Esophagus squamous epithelium (tissue), 5 donors: ENCODE measurements at regions not wholly inside any gene's neighbourhood (a gene's known extent, or its start where the extent isn't known, plus 50 kb on each side); places are given as distances from the start of the nearest gene placed in this dataset.

ENCODE experiments used
- DNase-seq: peaks from one replicate; lab custom pipeline; 2025; lab: John Stamatoyannopoulos, UW
- H3K27ac ChIP-seq, 4 donors: fragments of 200-600 bp; sonication (generic); one replicate each; pipeline ENCODE4 v1.5.1; 2016 to 2019; ENCODE audit warnings: mild to moderate bottlenecking in 1 of 4
- H3K27me3 ChIP-seq, 4 donors: fragments of 200-600 bp; sonication (generic); 1 replicate in 3 of 4; 2 replicates in 1 of 4; pipeline versions ENCODE4 v1.5.1 to v1.6.0; 2017 to 2021; ENCODE audit warnings: antibody characterized with exemption in 1 of 4
- H3K36me3 ChIP-seq, 3 donors: fragments of 200-600 bp; sonication (generic); one replicate each; pipeline ENCODE4 v1.5.1; 2016 to 2019
- H3K4me1 ChIP-seq, 3 donors: fragments of 200-600 bp; sonication (generic); one replicate each; pipeline ENCODE4 v1.5.1; 2017 to 2019
- H3K4me3 ChIP-seq, 4 donors: fragments of 200-600 bp; sonication (generic); 1 replicate in 3 of 4; 2 replicates in 1 of 4; pipeline ENCODE4 v1.5.1; 2016 to 2019; ENCODE audit warnings: mild to moderate bottlenecking in 2 of 4, moderate library complexity in 1 of 4
- H3K9me3 ChIP-seq, 3 donors: fragments of 200-600 bp; sonication (generic); one replicate each; pipeline ENCODE4 v1.5.1; 2016 to 2019
- POLR2A ChIP-seq, 4 donors: fragments of 450-650 bp; IDR thresholded peaks; one replicate each; pipeline ENCODE4 v1.6.1; 2017; ENCODE audit warnings: antibody characterized with exemption in 4 of 4, mild to moderate bottlenecking in 4 of 4, moderate library complexity in 3 of 4
- WGBS, 2 donors: methylation state at CpG; one replicate each; pipeline ENCODE4 v1.1.5; 2018; 5-methylcytosine and 5-hydroxymethylcytosine counted together
- intact Hi-C: fragments of 100-400 bp; cut with DNase I; formaldehyde crosslinking; loops from one replicate; pipeline ENCODE4 v1.15.0; 2022
- TF ChIP-seq, protein P1 (sequence below), 6 experiments: fragments of 450-650 bp in 4 of 6; fragments of 200-600 bp in 2 of 6; sonication (generic) in 2 of 6; IDR thresholded peaks; one replicate each; pipeline ENCODE4 v1.5.1; 2016 to 2019; ENCODE audit warnings: antibody characterized with exemption in 6 of 6, mild to moderate bottlenecking in 4 of 6, moderate library complexity in 4 of 6
- donor health status: DM: yes; HTN: yes; CAD: no.

DNA sequence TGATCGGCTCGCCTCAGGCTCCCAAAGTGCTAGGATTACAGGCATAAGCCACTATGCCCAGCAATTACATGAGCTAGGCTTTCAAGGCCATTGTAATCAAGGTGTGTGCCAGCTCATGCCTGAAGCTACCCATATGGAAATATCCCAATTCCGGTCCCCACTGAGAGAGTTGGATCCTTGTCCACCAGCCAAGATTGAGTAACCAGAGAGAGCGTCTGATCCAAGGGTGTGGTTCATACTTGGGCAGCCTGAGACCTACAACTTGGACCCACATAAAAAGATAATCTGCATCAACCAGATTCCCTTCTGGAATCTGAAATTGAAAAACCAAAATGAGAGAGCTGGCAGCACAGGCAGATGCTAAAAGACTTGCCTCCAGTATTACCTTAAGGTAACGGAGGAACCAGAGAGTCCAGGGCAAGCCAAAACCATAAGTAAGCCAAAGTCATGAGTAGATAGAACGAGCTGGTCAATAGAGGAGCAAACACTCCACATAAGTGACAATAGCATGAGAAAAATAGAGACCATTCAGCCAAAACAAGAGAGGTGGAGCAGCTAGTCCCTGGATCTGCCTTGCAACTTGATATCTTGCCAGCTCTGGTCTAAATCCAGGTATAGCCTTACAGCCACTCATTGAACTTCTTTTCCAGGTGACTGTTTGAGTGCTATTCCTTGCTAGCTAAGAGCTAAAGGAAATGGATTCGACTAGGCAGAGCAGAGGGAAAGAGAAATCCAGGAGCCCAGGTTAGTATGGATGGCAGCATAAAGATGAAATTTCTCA lies 63.8 kb upstream of the ATP1A1 start:
- DNase-seq = no peak
- Histone ChIP-seq H3K4me3 (no peak overlapping the region), H3K27ac (peak overlapping the region; percentile 19 to 53 (median 30)), H3K36me3 (no peaks in the 10 kb centered on the region), H3K27me3 (no peaks in the 10 kb centered on the region), H3K9me3 (no peaks in the 10 kb centered on the region), H3K4me1 (peaks cover 4 to 51% (median 33%) of the 10 kb centered on the region in 3 donors)
- 47 to 48% methylated on average over 3 to 7 of the region's 7 CpGs for WGBS, 2 donors
- intact Hi-C loops = no loop called here
- TF ChIP-seq POLR2A (IDR thresholded peaks at IDR 0.05) = no peak
- TF ChIP-seq, protein P1, sequence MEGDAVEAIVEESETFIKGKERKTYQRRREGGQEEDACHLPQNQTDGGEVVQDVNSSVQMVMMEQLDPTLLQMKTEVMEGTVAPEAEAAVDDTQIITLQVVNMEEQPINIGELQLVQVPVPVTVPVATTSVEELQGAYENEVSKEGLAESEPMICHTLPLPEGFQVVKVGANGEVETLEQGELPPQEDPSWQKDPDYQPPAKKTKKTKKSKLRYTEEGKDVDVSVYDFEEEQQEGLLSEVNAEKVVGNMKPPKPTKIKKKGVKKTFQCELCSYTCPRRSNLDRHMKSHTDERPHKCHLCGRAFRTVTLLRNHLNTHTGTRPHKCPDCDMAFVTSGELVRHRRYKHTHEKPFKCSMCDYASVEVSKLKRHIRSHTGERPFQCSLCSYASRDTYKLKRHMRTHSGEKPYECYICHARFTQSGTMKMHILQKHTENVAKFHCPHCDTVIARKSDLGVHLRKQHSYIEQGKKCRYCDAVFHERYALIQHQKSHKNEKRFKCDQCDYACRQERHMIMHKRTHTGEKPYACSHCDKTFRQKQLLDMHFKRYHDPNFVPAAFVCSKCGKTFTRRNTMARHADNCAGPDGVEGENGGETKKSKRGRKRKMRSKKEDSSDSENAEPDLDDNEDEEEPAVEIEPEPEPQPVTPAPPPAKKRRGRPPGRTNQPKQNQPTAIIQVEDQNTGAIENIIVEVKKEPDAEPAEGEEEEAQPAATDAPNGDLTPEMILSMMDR (IDR thresholded peaks at IDR 0.05) = no peak

DNA sequence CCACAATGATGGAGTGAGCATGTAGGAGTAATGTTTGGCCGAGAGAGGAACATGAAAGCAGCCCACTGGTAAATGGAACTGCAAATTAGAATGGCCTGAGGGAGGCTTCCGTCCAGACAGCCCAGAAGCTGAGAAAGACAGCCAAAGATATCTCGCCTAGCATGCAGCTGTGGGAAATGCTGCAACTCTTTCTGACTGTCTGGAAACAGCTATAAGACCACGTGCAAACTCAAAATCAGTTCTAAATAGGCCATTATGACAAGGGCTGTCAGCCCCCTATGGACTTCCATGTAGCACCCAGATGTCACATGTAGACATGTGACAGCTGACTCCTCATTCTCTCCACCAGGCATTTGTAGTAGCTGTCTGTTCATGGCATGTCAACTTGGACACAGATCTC lies 62.9 kb upstream of the ATP1A1 start:
- 40 to 55% methylated on average over 4 of the region's 4 CpGs for WGBS, 2 donors
- intact Hi-C loops = no loop called here
- no peak for DNase-seq
- no peak overlapping the region for H3K4me3 ChIP-seq
- no peaks in the 10 kb centered on the region for H3K36me3 ChIP-seq
- no peaks in the 10 kb centered on the region for H3K9me3 ChIP-seq
- peak overlapping the region in 3 of 4 donors; percentile 3 to 53 (median 36) for H3K27ac ChIP-seq
- H3K27me3 ChIP-seq = no peaks in the 10 kb centered on the region
- TF ChIP-seq POLR2A (IDR thresholded peaks at IDR 0.05) = no peak
- TF ChIP-seq, protein P1 (IDR thresholded peaks at IDR 0.05) = no peak
- peaks cover 4 to 59% (median 33%) of the 10 kb centered on the region in 3 donors for H3K4me1 ChIP-seq

DNA sequence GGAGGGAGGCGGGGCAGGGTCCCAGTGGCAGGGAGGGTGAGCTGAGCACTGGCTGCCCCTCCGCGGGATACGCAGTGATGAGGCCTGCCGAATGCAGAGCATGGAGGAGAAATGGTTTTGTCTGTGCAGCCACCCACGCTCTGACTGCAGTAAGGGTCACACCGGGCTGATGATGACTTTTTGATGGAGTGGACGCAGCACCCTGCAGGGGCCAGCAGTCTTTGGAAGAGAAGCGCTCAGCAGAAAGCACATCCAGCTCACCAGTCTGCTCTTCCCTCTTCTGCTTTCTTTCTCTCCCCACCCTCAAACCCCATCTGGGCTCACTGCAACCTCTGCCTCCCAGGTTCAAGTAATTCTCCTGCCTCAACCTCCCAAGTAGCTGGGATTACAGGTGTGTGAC lies 61.9 kb upstream of the ATP1A1 start:
- no peak for DNase-seq
- WGBS, 2 donors = 84 to 90% methylated on average over 7 of the region's 9 CpGs
- H3K4me3 ChIP-seq = no peak overlapping the region
- H3K36me3 ChIP-seq = no peaks in the 10 kb centered on the region
- H3K27ac ChIP-seq = peak overlapping the region; percentile 67 to 82 (median 74)
- no peak for TF ChIP-seq POLR2A (IDR thresholded peaks at IDR 0.05)
- TF ChIP-seq, protein P1 (IDR thresholded peaks at IDR 0.05) = no peak
- intact Hi-C loops = no loop called here
- H3K9me3 ChIP-seq = no peaks in the 10 kb centered on the region
- H3K27me3 ChIP-seq = no peaks in the 10 kb centered on the region
- peaks cover 4 to 59% (median 33%) of the 10 kb centered on the region in 3 donors for H3K4me1 ChIP-seq

DNA sequence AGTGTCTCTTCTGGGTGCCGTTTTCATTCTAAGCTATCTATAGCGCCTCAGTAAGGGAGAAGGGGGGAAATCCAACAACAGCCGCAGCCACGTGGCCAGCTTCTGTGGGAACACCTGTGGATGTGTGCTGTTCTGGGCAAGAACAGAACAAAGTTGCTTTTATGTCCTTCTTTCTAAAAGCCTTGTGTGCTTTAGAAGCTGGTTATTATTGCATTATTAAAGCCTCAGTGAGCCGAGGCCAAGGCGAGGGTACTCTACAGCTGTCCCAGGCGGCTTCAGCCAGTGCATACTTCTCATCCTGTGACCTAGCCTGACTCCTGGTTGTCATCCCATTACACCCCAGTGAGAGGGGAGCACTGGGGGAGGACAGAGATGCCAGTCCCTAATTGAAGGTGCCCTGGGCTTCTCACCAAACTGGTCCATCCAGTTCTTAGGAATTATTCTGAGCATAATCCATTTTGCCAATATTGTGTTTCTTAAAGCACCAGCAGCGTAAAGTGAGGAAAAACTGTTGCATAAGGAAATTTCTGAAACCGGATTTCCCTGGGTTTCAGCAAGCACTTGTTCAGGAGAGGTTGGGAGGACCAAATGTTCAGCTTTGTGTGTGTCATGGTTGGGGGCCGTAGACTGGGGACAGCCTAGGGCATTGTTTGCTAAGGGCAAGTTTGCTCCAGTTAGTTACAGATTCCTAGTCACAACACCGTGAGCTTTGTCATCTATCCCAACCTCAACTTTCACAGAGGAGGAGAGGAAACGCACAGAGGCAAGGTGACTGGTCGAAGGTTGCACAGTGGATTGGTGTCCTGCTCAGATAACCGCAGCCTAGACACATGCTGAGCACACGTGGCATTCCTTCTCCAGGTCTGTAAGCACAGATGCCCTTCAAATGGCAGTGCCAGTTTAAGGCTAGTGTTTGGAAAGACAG lies 61.0 kb upstream of the ATP1A1 start:
- TF ChIP-seq, protein P1 (IDR thresholded peaks at IDR 0.05) = no peak
- TF ChIP-seq POLR2A (IDR thresholded peaks at IDR 0.05) = no peak
- Histone ChIP-seq H3K9me3 (no peaks in the 10 kb centered on the region), H3K4me3 (no peak overlapping the region), H3K27ac (peak overlapping the region; percentile 67 to 82 (median 74)), H3K36me3 (no peaks in the 10 kb centered on the region), H3K4me1 (peaks cover 4 to 59% (median 33%) of the 10 kb centered on the region in 3 donors), H3K27me3 (no peaks in the 10 kb centered on the region)
- DNase-seq = no peak
- WGBS, 2 donors = 39 to 47% methylated on average over 10 to 15 of the region's 15 CpGs
- intact Hi-C loops = no loop called here
